HFFc6 (cell line): ENCODE measurements at regions not wholly inside any gene's neighbourhood (a gene's known extent, or its start where the extent isn't known, plus 50 kb on each side); places are given as distances from the start of the nearest gene placed in this dataset.
"Not testable (repeated sequence)": the region's sequence is repeated elsewhere in the genome, so short reads cannot be mapped to it uniquely, and the experiment has no call there.

Experiments
- DNase-seq: peaks from one replicate; pipeline ENCODE4 v3.0.0-alpha.2; 2018
- H3K27ac Mint-ChIP-seq: 2 replicates; pipeline ENCODE4 v1.8.0; 2020; ENCODE audit warnings: mild to moderate bottlenecking, mixed read lengths
- H3K27me3 Mint-ChIP-seq: 2 replicates; pipeline ENCODE4 v1.8.0; 2021; ENCODE audit warnings: mild to moderate bottlenecking, moderate library complexity, mixed read lengths; ENCODE audit not compliant: insufficient read depth
- H3K36me3 Mint-ChIP-seq: 2 replicates; pipeline ENCODE4 v1.8.0; 2021; ENCODE audit warnings: low read depth, mixed read lengths
- H3K4me1 Mint-ChIP-seq: 2 replicates; pipeline ENCODE4 v1.8.0; 2020; ENCODE audit warnings: low read depth, mixed read lengths
- H3K4me3 Mint-ChIP-seq: 2 replicates; pipeline ENCODE4 v1.8.0; 2020; ENCODE audit warnings: mild to moderate bottlenecking, moderate library complexity, mixed read lengths
- H3K9me3 Mint-ChIP-seq: 2 replicates; pipeline ENCODE4 v1.8.0; 2020; ENCODE audit warnings: mild to moderate bottlenecking, mixed read lengths
- CTCF ChIP-seq: fragments of 200-600 bp; sonication (generic); IDR thresholded peaks from 2 replicates; pipeline ENCODE4 v1.5.0; 2021; ENCODE audit warnings: antibody characterized with exemption, mild to moderate bottlenecking

DNA sequence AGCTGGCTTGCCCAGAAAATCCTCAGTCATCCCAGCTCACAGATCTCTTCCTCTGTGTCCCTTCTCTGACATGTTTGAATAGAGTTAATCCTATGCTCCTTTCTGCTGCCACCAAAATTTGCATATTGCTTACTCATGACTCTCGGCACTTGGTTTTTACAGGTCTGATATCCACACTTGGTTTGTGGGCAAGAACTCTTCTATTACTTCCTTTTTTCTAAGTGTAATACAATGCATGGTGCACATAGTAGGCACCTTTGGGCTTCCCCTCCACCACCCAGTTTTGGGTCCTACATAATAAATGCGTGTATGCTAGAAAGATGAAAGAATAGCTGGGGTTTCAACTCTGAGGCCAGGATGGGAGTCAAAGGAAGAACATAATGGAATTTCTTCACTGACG lies 69.7 kb upstream of the GRK3 start:
- Mint-ChIP-seq H3K4me3 (no peak overlapping the region), H3K4me1 (no peaks in the 10 kb centered on the region), H3K27me3 (peaks cover 4% of the 10 kb centered on the region; the same call in 1 of the 2 replicates), H3K9me3 (no peaks in the 10 kb centered on the region; the same call in 1 of the 2 replicates), H3K27ac (no peak overlapping the region), H3K36me3 (no peaks in the 10 kb centered on the region)
- DNase-seq = no peak
- TF ChIP-seq CTCF = no peak

- DNase-seq = no peak
- no peak for TF ChIP-seq CTCF
- no peaks in the 10 kb centered on the region; the same call in 1 of the 2 replicates for H3K9me3 Mint-ChIP-seq
- H3K4me1 Mint-ChIP-seq = no peaks in the 10 kb centered on the region
- H3K27me3 Mint-ChIP-seq = peaks cover 4% of the 10 kb centered on the region; the same call in 1 of the 2 replicates
- H3K4me3 Mint-ChIP-seq = no peak overlapping the region
- no peaks in the 10 kb centered on the region for H3K36me3 Mint-ChIP-seq
- no peak overlapping the region for H3K27ac Mint-ChIP-seq
These were observed 69.2 kb upstream of the GRK3 start for GRCh38 chr22:25495285-25495684.

- DNase-seq = no peak
- Mint-ChIP-seq H3K9me3 (no peaks in the 10 kb centered on the region; the same call in 1 of the 2 replicates), H3K27ac (no peak overlapping the region), H3K4me1 (no peaks in the 10 kb centered on the region), H3K36me3 (no peaks in the 10 kb centered on the region), H3K4me3 (no peak overlapping the region), H3K27me3 (peaks cover 4% of the 10 kb centered on the region; the same call in 1 of the 2 replicates)
- TF ChIP-seq CTCF = no peak
These were observed 67.9 kb upstream of the GRK3 start for GRCh38 chr22:25496396-25497064.

DNA sequence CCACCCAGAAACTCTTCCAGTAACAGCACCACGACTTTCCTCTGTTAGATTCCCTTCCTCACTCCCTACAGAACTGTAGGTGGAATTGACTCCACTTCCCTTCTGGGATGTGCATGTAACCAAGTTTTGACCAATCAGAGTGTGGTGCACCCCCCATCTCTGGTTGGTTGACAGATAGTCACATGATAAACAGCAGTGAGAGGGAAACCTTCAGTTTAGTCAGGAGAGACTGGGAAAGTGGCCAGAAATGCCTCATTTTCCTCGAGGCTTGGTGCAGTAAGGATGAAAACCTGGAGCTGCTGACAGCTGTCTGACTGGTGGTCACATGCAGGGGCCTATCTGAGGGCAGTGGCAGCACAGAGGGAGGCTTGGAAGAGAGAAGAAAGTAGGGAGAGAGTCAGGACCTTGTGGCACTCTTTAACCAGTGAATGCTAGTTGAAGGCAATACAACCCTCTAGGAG lies 67.3 kb upstream of the GRK3 start:
- H3K27ac Mint-ChIP-seq = no peak overlapping the region
- no peak for DNase-seq
- H3K27me3 Mint-ChIP-seq = peaks cover 4% of the 10 kb centered on the region; the same call in 1 of the 2 replicates
- no peak for TF ChIP-seq CTCF
- H3K36me3 Mint-ChIP-seq = no peaks in the 10 kb centered on the region
- H3K4me1 Mint-ChIP-seq = no peaks in the 10 kb centered on the region
- no peaks in the 10 kb centered on the region; the same call in 1 of the 2 replicates for H3K9me3 Mint-ChIP-seq
- no peak overlapping the region for H3K4me3 Mint-ChIP-seq

DNA sequence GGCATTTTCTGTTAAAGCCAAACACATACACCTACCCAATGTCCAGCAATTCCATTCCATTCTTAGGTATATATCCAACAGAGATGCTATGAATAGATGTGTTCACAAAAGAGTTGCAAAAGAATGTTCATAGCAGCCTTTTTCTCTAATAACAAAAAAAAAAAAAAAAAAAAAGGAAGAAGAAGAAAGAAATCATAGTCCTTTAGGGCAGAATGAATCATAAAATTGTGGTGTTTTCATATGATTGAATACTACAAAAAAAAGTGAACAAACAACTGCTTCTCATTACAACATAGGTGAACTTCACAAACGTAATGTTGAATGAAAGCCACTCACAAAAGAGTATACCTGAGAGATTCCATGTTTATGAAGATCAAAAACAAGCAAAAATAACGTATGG lies 66.8 kb upstream of the GRK3 start:
- no peaks in the 10 kb centered on the region; the same call in 1 of the 2 replicates for H3K9me3 Mint-ChIP-seq
- H3K4me1 Mint-ChIP-seq = no peaks in the 10 kb centered on the region

DNA sequence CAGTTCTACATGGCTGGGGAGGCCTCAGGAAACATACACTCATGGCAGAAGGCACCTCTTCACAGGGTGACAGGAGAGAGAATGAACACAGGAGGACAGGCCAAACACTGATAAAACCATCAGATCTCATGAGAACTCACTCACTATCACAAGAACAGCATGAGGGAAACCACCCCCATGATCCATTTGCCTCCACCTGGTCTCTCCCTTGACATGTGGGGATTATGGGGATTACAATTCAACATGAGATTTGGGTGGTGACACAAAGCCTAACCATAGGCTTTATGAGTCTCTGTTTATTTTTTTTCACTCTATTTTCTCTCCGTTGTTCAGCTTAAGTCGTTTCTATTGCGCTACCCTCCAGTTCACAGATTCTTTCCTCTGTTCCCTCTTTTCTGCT lies 63.8 kb upstream of the GRK3 start:
- H3K36me3 Mint-ChIP-seq, H3K4me3 Mint-ChIP-seq, H3K9me3 Mint-ChIP-seq, H3K27ac Mint-ChIP-seq, H3K4me1 Mint-ChIP-seq, DNase-seq, H3K27me3 Mint-ChIP-seq: not testable (repeated sequence)

More for the DNA sequence above, 66.8 kb upstream of the GRK3 start:
- no peak for DNase-seq
- no peak overlapping the region for H3K4me3 Mint-ChIP-seq
- H3K27me3 Mint-ChIP-seq = peaks cover 4% of the 10 kb centered on the region; the same call in 1 of the 2 replicates
- H3K27ac Mint-ChIP-seq = no peak overlapping the region
- no peak for TF ChIP-seq CTCF
- H3K36me3 Mint-ChIP-seq = no peaks in the 10 kb centered on the region

GRCh38 chr22:25504017-25504416 lies 60.5 kb upstream of the GRK3 start:
- not testable (repeated sequence) for H3K27me3 Mint-ChIP-seq, H3K4me3 Mint-ChIP-seq, H3K36me3 Mint-ChIP-seq, H3K27ac Mint-ChIP-seq, DNase-seq, H3K4me1 Mint-ChIP-seq
- H3K9me3 Mint-ChIP-seq = peaks cover 11% of the 10 kb centered on the region; the same call in 1 of the 2 replicates
